NCI-H1048 (cell line): ENCODE measurements at regions not wholly inside any gene's neighbourhood (a gene's known extent, or its start where the extent isn't known, plus 50 kb on each side); places are given as distances from the start of the nearest gene placed in this dataset.

Source experiments
- DNase-seq: peaks from one replicate; lab custom pipeline; 2025; lab: John Stamatoyannopoulos, UW

DNA sequence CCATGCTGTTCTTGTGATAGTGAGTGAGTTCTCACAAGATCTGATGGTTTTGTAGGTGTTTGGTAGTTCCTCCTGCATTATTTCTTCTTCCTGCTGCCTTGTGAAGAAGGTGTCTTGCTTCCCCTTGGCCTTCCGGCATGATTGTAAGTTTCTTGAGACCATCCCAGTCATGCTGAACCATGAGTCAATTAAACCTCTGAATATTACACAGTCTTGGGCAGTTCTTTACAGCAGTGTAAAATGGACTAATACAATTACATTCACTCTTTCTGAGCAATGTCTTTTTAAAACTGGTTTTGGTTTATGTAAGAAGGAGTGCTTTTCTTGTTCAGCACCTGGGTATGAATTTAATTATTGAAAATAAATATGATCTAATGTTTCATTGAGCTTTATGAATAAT lies 50.7 kb upstream of the ARRDC3 start:
- DNase-seq = no peak
